ENCODE measurements at regions not wholly inside any gene's neighbourhood (a gene's known extent, or its start where the extent isn't known, plus 50 kb on each side); places are given as distances from the start of the nearest gene placed in this dataset.

DNA sequence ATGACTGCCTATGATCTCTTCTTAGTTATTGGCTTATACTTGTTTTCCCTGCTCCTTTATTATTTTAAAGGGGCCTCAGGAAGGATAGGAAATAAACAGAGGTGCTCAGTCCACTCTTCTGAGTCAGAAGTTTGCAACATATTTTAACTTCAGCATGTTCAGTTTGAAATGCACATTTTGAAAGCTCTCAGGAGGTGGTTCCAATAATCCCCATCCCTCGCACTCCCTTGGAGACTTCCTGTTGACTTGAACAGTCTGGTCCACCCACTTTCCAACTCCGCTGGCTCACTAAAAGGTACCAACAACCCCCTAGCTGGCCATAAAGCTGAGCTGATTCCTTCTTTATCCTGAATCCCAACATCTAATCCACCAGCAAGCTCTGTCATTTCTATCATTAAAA is 78.3 kb upstream of the DUSP21 start:
- TF ChIP-seq POLR2A (IDR thresholded peaks at IDR 0.05), result no peak
- TF ChIP-seq, protein P1, sequence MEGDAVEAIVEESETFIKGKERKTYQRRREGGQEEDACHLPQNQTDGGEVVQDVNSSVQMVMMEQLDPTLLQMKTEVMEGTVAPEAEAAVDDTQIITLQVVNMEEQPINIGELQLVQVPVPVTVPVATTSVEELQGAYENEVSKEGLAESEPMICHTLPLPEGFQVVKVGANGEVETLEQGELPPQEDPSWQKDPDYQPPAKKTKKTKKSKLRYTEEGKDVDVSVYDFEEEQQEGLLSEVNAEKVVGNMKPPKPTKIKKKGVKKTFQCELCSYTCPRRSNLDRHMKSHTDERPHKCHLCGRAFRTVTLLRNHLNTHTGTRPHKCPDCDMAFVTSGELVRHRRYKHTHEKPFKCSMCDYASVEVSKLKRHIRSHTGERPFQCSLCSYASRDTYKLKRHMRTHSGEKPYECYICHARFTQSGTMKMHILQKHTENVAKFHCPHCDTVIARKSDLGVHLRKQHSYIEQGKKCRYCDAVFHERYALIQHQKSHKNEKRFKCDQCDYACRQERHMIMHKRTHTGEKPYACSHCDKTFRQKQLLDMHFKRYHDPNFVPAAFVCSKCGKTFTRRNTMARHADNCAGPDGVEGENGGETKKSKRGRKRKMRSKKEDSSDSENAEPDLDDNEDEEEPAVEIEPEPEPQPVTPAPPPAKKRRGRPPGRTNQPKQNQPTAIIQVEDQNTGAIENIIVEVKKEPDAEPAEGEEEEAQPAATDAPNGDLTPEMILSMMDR (IDR thresholded peaks at IDR 0.05), result no peak
